ENCODE measurements at regions not wholly inside any gene's neighbourhood (a gene's known extent, or its start where the extent isn't known, plus 50 kb on each side); places are given as distances from the start of the nearest gene placed in this dataset.

DNA sequence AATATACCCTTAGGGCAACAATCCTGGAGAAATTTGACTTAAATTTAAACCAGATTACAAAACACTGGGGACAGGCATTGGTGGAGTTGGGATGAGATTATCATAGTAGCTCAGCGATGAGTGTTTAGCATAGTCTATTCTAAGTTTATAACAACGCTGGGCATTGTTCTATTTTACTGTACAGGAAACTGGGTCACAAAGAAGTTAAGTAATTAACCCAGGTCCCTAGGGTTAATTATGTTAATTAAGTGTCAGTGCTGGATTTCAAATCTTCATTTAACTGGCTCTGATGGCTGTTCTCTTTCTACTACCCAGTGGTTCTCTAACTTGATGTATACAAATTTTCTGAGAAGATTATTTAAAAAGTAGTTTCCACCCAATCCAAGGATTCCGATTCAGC is 388.9 kb downstream of the KCNRG start:
- TF ChIP-seq EZH2 (IDR thresholded peaks at IDR 0.05; ENCODE audit: insufficient read depth, poor library complexity, severe bottlenecking) = no peak
- TF ChIP-seq EZH2phosphoT487 (IDR thresholded peaks at IDR 0.05; ENCODE audit: insufficient read depth, low read depth) = no peak
- H3K9ac ChIP-seq = no peak overlapping the region
- WGBS, 2 experiments (ENCODE audit: low coverage in 1 of 2, low lambda C conversion rate in 2 of 2, missing lambda C conversion rate in 2 of 2) = 84 to 89% methylated on average over 3 of the region's 3 CpGs
- in situ Hi-C loops (cut with MboI) = no loop called here
- no peaks in the 10 kb centered on the region for H4K20me1 ChIP-seq (ENCODE audit: insufficient read depth)
- H3K79me2 ChIP-seq (ENCODE audit: insufficient read depth) = no peaks in the 10 kb centered on the region
- H3K4me3 ChIP-seq = no peak overlapping the region
- no peaks in the 10 kb centered on the region for H3K27me3 ChIP-seq (replicated peaks; ENCODE audit: insufficient read depth)
- H2AFZ ChIP-seq = no peak overlapping the region
- no peaks in the 10 kb centered on the region for H3K9me3 ChIP-seq (ENCODE audit: low read depth)
- no peaks in the 10 kb centered on the region for H3K36me3 ChIP-seq (ENCODE audit: low read depth)
- no peak for DNase-seq
- H3K4me2 ChIP-seq (ENCODE audit: unreplicated experiment) = no peak overlapping the region
- peaks cover 27% of the 10 kb centered on the region for H3F3A ChIP-seq (ENCODE audit: insufficient read depth)
- H3K27ac ChIP-seq = no peak overlapping the region
- no peaks in the 10 kb centered on the region for H3K9me2 ChIP-seq (ENCODE audit: insufficient read depth)
- peaks cover 20% of the 10 kb centered on the region for H3K4me1 ChIP-seq (ENCODE audit: insufficient read depth)

DNA sequence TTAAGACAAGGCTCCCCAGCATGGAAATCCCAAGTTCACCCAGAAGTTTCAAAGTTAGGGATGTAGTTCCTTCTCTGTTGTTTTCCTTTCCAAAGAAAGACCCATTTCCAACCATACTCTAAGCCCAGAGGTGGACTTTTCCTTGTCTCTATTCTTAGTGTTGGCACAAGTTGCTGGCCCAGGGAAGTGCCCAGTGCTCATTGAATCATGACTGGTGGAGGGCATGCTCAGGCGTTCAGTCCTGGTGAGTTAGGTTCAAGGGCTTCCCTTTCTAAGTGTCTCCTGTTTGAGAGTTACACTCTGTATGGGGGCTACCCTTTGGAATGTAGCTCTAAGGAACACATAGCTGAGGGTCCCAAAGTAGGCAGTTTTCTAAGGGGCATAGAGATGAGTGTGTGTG is 389.5 kb downstream of the KCNRG start:
- Histone ChIP-seq H2AFZ (no peak overlapping the region), H3K27ac (no peak overlapping the region), H3K79me2 (ENCODE audit: insufficient read depth) (no peaks in the 10 kb centered on the region), H3K4me3 (no peak overlapping the region), H3K4me2 (ENCODE audit: unreplicated experiment) (no peak overlapping the region), H3K27me3 (replicated peaks; ENCODE audit: insufficient read depth) (no peaks in the 10 kb centered on the region), H3K9me3 (ENCODE audit: low read depth) (no peaks in the 10 kb centered on the region), H4K20me1 (ENCODE audit: insufficient read depth) (no peaks in the 10 kb centered on the region), H3K9me2 (ENCODE audit: insufficient read depth) (no peaks in the 10 kb centered on the region), H3F3A (ENCODE audit: insufficient read depth) (peaks cover 27% of the 10 kb centered on the region), H3K9ac (no peak overlapping the region), H3K36me3 (ENCODE audit: low read depth) (no peaks in the 10 kb centered on the region), H3K4me1 (ENCODE audit: insufficient read depth) (peaks cover 20% of the 10 kb centered on the region)
- no peak for DNase-seq
- no peak for TF ChIP-seq EZH2phosphoT487 (IDR thresholded peaks at IDR 0.05; ENCODE audit: insufficient read depth, low read depth)
- TF ChIP-seq EZH2 (IDR thresholded peaks at IDR 0.05; ENCODE audit: insufficient read depth, poor library complexity, severe bottlenecking) = no peak
- in situ Hi-C loops (cut with MboI) = no loop called here
- WGBS, 2 experiments (ENCODE audit: low coverage in 1 of 2, low lambda C conversion rate in 2 of 2, missing lambda C conversion rate in 2 of 2) = 55 to 56% methylated on average over 1 of the region's 1 CpG

GRCh38 chr13:50406831-50407230 is 391.6 kb downstream of the KCNRG start:
- Histone ChIP-seq H2AFZ (no peak overlapping the region), H3K36me3 (ENCODE audit: low read depth) (no peaks in the 10 kb centered on the region), H3K4me3 (no peak overlapping the region), H3K27ac (no peak overlapping the region), H3K4me2 (ENCODE audit: unreplicated experiment) (no peak overlapping the region), H4K20me1 (ENCODE audit: insufficient read depth) (no peaks in the 10 kb centered on the region), H3K79me2 (ENCODE audit: insufficient read depth) (no peaks in the 10 kb centered on the region), H3K9me2 (ENCODE audit: insufficient read depth) (no peaks in the 10 kb centered on the region), H3K27me3 (replicated peaks; ENCODE audit: insufficient read depth) (no peaks in the 10 kb centered on the region), H3K4me1 (ENCODE audit: insufficient read depth) (peaks cover 20% of the 10 kb centered on the region), H3F3A (ENCODE audit: insufficient read depth) (peaks cover 25% of the 10 kb centered on the region), H3K9ac (no peak overlapping the region), H3K9me3 (ENCODE audit: low read depth) (no peaks in the 10 kb centered on the region)
- in situ Hi-C loops (cut with MboI) = no loop called here
- no peak for DNase-seq
- TF ChIP-seq EZH2phosphoT487 (IDR thresholded peaks at IDR 0.05; ENCODE audit: insufficient read depth, low read depth) (no peak), EZH2 (IDR thresholded peaks at IDR 0.05; ENCODE audit: insufficient read depth, poor library complexity, severe bottlenecking) (no peak)
- 91 to 97% methylated on average over 3 of the region's 3 CpGs for WGBS, 2 experiments (ENCODE audit: low coverage in 1 of 2, low lambda C conversion rate in 2 of 2, missing lambda C conversion rate in 2 of 2)

DNA sequence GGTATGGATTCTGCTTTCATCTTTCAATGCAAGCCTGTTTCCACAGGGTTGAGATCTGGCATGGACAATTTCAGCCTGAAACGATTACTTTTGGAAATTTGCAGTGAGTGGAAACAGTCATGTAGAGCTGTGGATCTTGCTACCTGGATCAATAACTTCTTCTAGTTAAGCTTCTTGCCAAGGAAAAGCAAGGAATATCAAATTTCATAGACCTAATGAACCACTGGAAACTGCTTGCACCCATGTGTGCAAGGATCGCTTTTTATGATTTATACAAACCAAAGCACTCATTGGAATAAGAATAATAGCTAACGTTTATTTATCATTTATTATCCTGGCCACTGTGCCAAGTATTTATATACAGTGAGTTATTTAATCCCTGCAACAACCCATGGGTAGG is 392.8 kb downstream of the KCNRG start:
- DNase-seq = no peak
- Histone ChIP-seq H3K27ac (no peak overlapping the region), H3K27me3 (replicated peaks; ENCODE audit: insufficient read depth) (no peaks in the 10 kb centered on the region), H3K36me3 (ENCODE audit: low read depth) (no peaks in the 10 kb centered on the region), H3K4me3 (no peak overlapping the region), H3K4me1 (ENCODE audit: insufficient read depth) (peaks cover 23% of the 10 kb centered on the region), H3F3A (ENCODE audit: insufficient read depth) (peaks cover 28% of the 10 kb centered on the region), H3K9me2 (ENCODE audit: insufficient read depth) (no peaks in the 10 kb centered on the region), H3K79me2 (ENCODE audit: insufficient read depth) (no peaks in the 10 kb centered on the region), H2AFZ (no peak overlapping the region), H3K4me2 (ENCODE audit: unreplicated experiment) (no peak overlapping the region), H4K20me1 (ENCODE audit: insufficient read depth) (no peaks in the 10 kb centered on the region), H3K9ac (no peak overlapping the region), H3K9me3 (ENCODE audit: low read depth) (no peaks in the 10 kb centered on the region)
- WGBS, 2 experiments (ENCODE audit: low coverage in 1 of 2, low lambda C conversion rate in 2 of 2, missing lambda C conversion rate in 2 of 2) = 33 to 35% methylated on average over 3 of the region's 3 CpGs
- in situ Hi-C loops (cut with MboI) = no loop called here
- TF ChIP-seq EZH2phosphoT487 (IDR thresholded peaks at IDR 0.05; ENCODE audit: insufficient read depth, low read depth) (no peak), EZH2 (IDR thresholded peaks at IDR 0.05; ENCODE audit: insufficient read depth, poor library complexity, severe bottlenecking) (no peak)

- no peak overlapping the region for H2AFZ ChIP-seq
- H3K9me3 ChIP-seq (ENCODE audit: low read depth) = no peaks in the 10 kb centered on the region
- no peaks in the 10 kb centered on the region for H3K36me3 ChIP-seq (ENCODE audit: low read depth)
- H3K4me1 ChIP-seq (ENCODE audit: insufficient read depth) = peaks cover 23% of the 10 kb centered on the region
- H3K4me2 ChIP-seq (ENCODE audit: unreplicated experiment) = no peak overlapping the region
- peaks cover 28% of the 10 kb centered on the region for H3F3A ChIP-seq (ENCODE audit: insufficient read depth)
- no peaks in the 10 kb centered on the region for H3K9me2 ChIP-seq (ENCODE audit: insufficient read depth)
- in situ Hi-C loops (cut with MboI) = no loop called here
- no peaks in the 10 kb centered on the region for H4K20me1 ChIP-seq (ENCODE audit: insufficient read depth)
- H3K79me2 ChIP-seq (ENCODE audit: insufficient read depth) = no peaks in the 10 kb centered on the region
- H3K9ac ChIP-seq = no peak overlapping the region
- H3K27me3 ChIP-seq (replicated peaks; ENCODE audit: insufficient read depth) = no peaks in the 10 kb centered on the region
- H3K4me3 ChIP-seq = no peak overlapping the region
- DNase-seq = no peak
- 91 to 98% methylated on average over 2 of the region's 2 CpGs for WGBS, 2 experiments (ENCODE audit: low coverage in 1 of 2, low lambda C conversion rate in 2 of 2, missing lambda C conversion rate in 2 of 2)
- H3K27ac ChIP-seq = no peak overlapping the region
- TF ChIP-seq EZH2phosphoT487 (IDR thresholded peaks at IDR 0.05; ENCODE audit: insufficient read depth, low read depth) (no peak), EZH2 (IDR thresholded peaks at IDR 0.05; ENCODE audit: insufficient read depth, poor library complexity, severe bottlenecking) (no peak)
These were observed 394.0 kb downstream of the KCNRG start for GRCh38 chr13:50409220-50409619.

Measured in GM23248 (cell line).